ENCODE measurements at regions not wholly inside any gene's neighbourhood (a gene's known extent, or its start where the extent isn't known, plus 50 kb on each side); places are given as distances from the start of the nearest gene placed in this dataset.

- DNase-seq (ENCODE audit: low spot score, unreplicated experiment), result no peak
- Mint-ChIP-seq H3K9me3 (ENCODE audit: low read depth) (no peaks in the 10 kb centered on the region), H3K27ac (no peak overlapping the region), H3K4me3 (ENCODE audit: low read depth) (no peak overlapping the region), H3K36me3 (ENCODE audit: insufficient read depth) (no peaks in the 10 kb centered on the region), H3K4me1 (ENCODE audit: low read depth) (no peaks in the 10 kb centered on the region), H3K27me3 (peaks cover 3% of the 10 kb centered on the region)
- no peak for TF ChIP-seq CTCF (IDR thresholded peaks at IDR 0.05; ENCODE audit: unreplicated experiment)
These were observed 136.4 kb upstream of the EEPD1 start for GRCh38 chr7:36016648-36017047.

GRCh38 chr7:36017111-36017510 is 135.9 kb upstream of the EEPD1 start:
- H3K36me3 Mint-ChIP-seq (ENCODE audit: insufficient read depth), result no peaks in the 10 kb centered on the region
- no peak overlapping the region for H3K27ac Mint-ChIP-seq
- TF ChIP-seq CTCF (IDR thresholded peaks at IDR 0.05; ENCODE audit: unreplicated experiment), result no peak
- H3K4me3 Mint-ChIP-seq (ENCODE audit: low read depth), result no peak overlapping the region
- DNase-seq (ENCODE audit: low spot score, unreplicated experiment), result no peak
- peaks cover 3% of the 10 kb centered on the region for H3K27me3 Mint-ChIP-seq
- H3K9me3 Mint-ChIP-seq (ENCODE audit: low read depth), result no peaks in the 10 kb centered on the region
- H3K4me1 Mint-ChIP-seq (ENCODE audit: low read depth), result no peaks in the 10 kb centered on the region

DNA sequence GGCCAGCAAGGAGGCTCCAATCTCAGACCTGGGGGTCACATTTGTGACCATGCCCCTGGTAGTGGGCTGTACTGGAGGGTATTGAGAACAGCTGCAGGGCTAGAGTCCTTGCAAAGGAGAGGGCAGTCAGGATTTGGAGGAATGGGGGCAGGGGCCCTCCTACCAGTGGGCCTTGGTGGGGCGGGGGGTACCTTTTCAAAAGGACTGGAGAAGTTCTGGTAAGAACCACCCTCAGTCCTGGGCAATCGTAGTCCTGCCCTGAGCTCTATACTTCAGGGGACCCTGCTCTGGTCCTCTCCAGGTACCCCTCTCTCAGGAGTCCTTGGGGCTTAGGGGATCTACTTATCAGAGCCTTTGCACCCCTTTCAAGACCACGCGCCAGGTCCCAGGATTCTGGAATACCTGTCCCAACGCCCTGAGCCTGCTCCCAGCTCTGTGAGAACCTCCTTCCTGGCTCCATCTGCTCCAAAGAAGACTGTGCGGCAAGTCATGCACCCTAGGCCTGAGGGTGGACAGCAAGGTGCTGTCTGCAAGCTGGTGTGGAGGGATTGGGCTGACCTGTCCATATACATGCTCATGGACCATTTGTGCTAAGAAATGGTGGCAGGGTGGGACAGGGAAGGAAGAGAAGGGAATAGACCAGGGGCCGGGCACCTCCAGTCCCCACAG is 134.1 kb upstream of the EEPD1 start:
- no peaks in the 10 kb centered on the region for H3K9me3 Mint-ChIP-seq (ENCODE audit: low read depth)
- TF ChIP-seq CTCF (IDR thresholded peaks at IDR 0.05; ENCODE audit: unreplicated experiment), result no peak
- no peak overlapping the region for H3K4me3 Mint-ChIP-seq (ENCODE audit: low read depth)
- H3K27me3 Mint-ChIP-seq, result peaks cover 3% of the 10 kb centered on the region
- H3K27ac Mint-ChIP-seq, result no peak overlapping the region
- no peaks in the 10 kb centered on the region for H3K4me1 Mint-ChIP-seq (ENCODE audit: low read depth)
- no peaks in the 10 kb centered on the region for H3K36me3 Mint-ChIP-seq (ENCODE audit: insufficient read depth)
- DNase-seq (ENCODE audit: low spot score, unreplicated experiment), result no peak

GRCh38 chr7:36019538-36019937 is 133.5 kb upstream of the EEPD1 start:
- Mint-ChIP-seq H3K27ac (no peak overlapping the region), H3K9me3 (ENCODE audit: low read depth) (no peaks in the 10 kb centered on the region)
- TF ChIP-seq CTCF (IDR thresholded peaks at IDR 0.05; ENCODE audit: unreplicated experiment), result no peak

DNA sequence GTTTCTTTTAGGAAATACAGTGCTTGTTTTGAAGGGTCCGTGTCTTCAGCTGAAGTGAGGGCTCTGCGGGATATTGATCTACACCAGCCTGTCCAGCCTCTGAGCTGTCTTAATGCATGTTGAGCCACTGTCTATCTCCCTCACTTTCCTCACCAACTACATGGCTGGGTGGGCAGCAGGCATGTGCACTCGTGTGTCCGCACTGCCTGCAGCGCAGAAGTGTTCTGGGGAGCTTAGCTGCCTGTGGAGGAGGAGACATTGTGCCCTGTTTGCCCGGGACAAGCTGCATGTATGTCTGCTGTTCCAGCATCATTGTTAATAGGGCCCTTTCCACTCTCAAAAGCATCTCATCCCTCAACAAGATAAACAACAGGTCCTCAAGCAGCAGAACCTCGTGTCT is 133.1 kb upstream of the EEPD1 start:
- TF ChIP-seq CTCF (IDR thresholded peaks at IDR 0.05; ENCODE audit: unreplicated experiment), result no peak
- no peak overlapping the region for H3K4me3 Mint-ChIP-seq (ENCODE audit: low read depth)
- H3K9me3 Mint-ChIP-seq (ENCODE audit: low read depth), result no peaks in the 10 kb centered on the region
- DNase-seq (ENCODE audit: low spot score, unreplicated experiment), result no peak
- H3K4me1 Mint-ChIP-seq (ENCODE audit: low read depth), result no peaks in the 10 kb centered on the region
- H3K27me3 Mint-ChIP-seq, result no peaks in the 10 kb centered on the region
- H3K36me3 Mint-ChIP-seq (ENCODE audit: insufficient read depth), result no peaks in the 10 kb centered on the region
- no peak overlapping the region for H3K27ac Mint-ChIP-seq

More at GRCh38 chr7:36019538-36019937, 133.5 kb upstream of the EEPD1 start:
- Mint-ChIP-seq H3K36me3 (ENCODE audit: insufficient read depth) (no peaks in the 10 kb centered on the region), H3K4me1 (ENCODE audit: low read depth) (no peaks in the 10 kb centered on the region), H3K4me3 (ENCODE audit: low read depth) (no peak overlapping the region), H3K27me3 (peaks cover 3% of the 10 kb centered on the region)
- no peak for DNase-seq (ENCODE audit: low spot score, unreplicated experiment)

All from progenitor cell of endocrine pancreas (in vitro differentiated cells).